CD4-positive, alpha-beta T cell treated with Interleukin-21 for 1 hour (primary cell): ENCODE measurements at regions not wholly inside any gene's neighbourhood (a gene's known extent, or its start where the extent isn't known, plus 50 kb on each side); places are given as distances from the start of the nearest gene placed in this dataset.
A peak's percentile ranks its signal among the peaks of the same experiment; 100 is the strongest.
"Not testable (repeated sequence)": the region's sequence is repeated elsewhere in the genome, so short reads cannot be mapped to it uniquely, and the experiment has no call there.

Experiments used
- DNase-seq: peaks from one replicate; pipeline ENCODE4 v3.0.0-alpha.2; 2020

- DNase-seq: no peak
These were observed 472.2 kb upstream of the DPPA4 start for GRCh38 chr3:109809513-109809912.

GRCh38 chr3:109818081-109818480 lies 480.7 kb upstream of the DPPA4 start:
- no peak for DNase-seq

GRCh38 chr3:109819734-109820133 lies 482.4 kb upstream of the DPPA4 start:
- DNase-seq: no peak

- no peak for DNase-seq
These were observed 488.8 kb upstream of the DPPA4 start for GRCh38 chr3:109825971-109826810.

GRCh38 chr3:109831403-109831802 lies 494.1 kb upstream of the DPPA4 start:
- DNase-seq: no peak

GRCh38 chr3:109835958-109836357 lies 498.6 kb upstream of the DPPA4 start:
- no peak for DNase-seq

GRCh38 chr3:109851854-109852253 lies 514.5 kb upstream of the DPPA4 start:
- peak; percentile 4 for DNase-seq

- DNase-seq: no peak
These were observed 514.9 kb upstream of the DPPA4 start for GRCh38 chr3:109852283-109852682.

- no peak for DNase-seq
These were observed 515.9 kb upstream of the DPPA4 start for GRCh38 chr3:109853077-109853731.

GRCh38 chr3:109863701-109864100 lies 526.4 kb upstream of the DPPA4 start:
- no peak for DNase-seq

- no peak for DNase-seq
These were observed 527.1 kb upstream of the DPPA4 start for GRCh38 chr3:109864452-109864851.

- DNase-seq: no peak
These were observed 532.2 kb upstream of the DPPA4 start for GRCh38 chr3:109869586-109869985.

- no peak for DNase-seq
These were observed 537.8 kb upstream of the DPPA4 start for GRCh38 chr3:109874896-109875708.

GRCh38 chr3:109877616-109878015 lies 540.3 kb upstream of the DPPA4 start:
- DNase-seq: not testable (repeated sequence)

- no peak for DNase-seq
These were observed 544.8 kb upstream of the DPPA4 start for GRCh38 chr3:109882144-109882543.

GRCh38 chr3:109887293-109887692 lies 549.9 kb upstream of the DPPA4 start:
- DNase-seq: no peak

- DNase-seq: no peak
These were observed 550.7 kb upstream of the DPPA4 start for GRCh38 chr3:109888026-109888425.

- no peak for DNase-seq
These were observed 560.4 kb upstream of the DPPA4 start for GRCh38 chr3:109897734-109898133.

- no peak for DNase-seq
These were observed 562.6 kb upstream of the DPPA4 start for GRCh38 chr3:109899925-109900324.

- no peak for DNase-seq
These were observed 563.4 kb upstream of the DPPA4 start for GRCh38 chr3:109900783-109901182.

- no peak for DNase-seq
These were observed 565.2 kb upstream of the DPPA4 start for GRCh38 chr3:109902549-109902948.

- DNase-seq: no peak
These were observed 565.8 kb upstream of the DPPA4 start for GRCh38 chr3:109903100-109903499.

GRCh38 chr3:109910772-109911171 lies 573.4 kb upstream of the DPPA4 start:
- no peak for DNase-seq

- no peak for DNase-seq
These were observed 581.4 kb upstream of the DPPA4 start for GRCh38 chr3:109918740-109919139.
